ENCODE measurements at regions not wholly inside any gene's neighbourhood (a gene's known extent, or its start where the extent isn't known, plus 50 kb on each side); places are given as distances from the start of the nearest gene placed in this dataset.

GRCh38 chr17:73814075-73814474 is 169.8 kb upstream of the SDK2 start:
- TF ChIP-seq CTCF (conservative IDR thresholded peaks at IDR 0.05 in 1 of 2, IDR thresholded peaks at IDR 0.05 in 1 of 2; ENCODE audit: extremely low read depth in 1 of 2, insufficient read depth in 1 of 2, low read depth in 1 of 2, low read length in 2 of 2) (no peak), EZH2 (IDR thresholded peaks at IDR 0.05; ENCODE audit: borderline replicate concordance, low read length) (no peak)
